Uterus (tissue), 3 donors: ENCODE measurements at regions not wholly inside any gene's neighbourhood (a gene's known extent, or its start where the extent isn't known, plus 50 kb on each side); places are given as distances from the start of the nearest gene placed in this dataset.

ENCODE experiments used
- DNase-seq, 2 donors: peaks; one replicate each; pipeline ENCODE4 v3.0.0-alpha.2; 2019 to 2020
- H3K27ac ChIP-seq, 2 donors: fragments of 200-600 bp; sonication (generic); 1 replicate in 1 of 2; 2 replicates in 1 of 2; pipeline ENCODE4 v1.5.1; 2016 to 2018
- H3K27me3 ChIP-seq, 2 donors: fragments of 200-600 bp; sonication (generic); one replicate each; pipeline ENCODE4 v1.5.1; 2018 to 2019; ENCODE audit warnings: control low read depth in 1 of 2
- H3K36me3 ChIP-seq, 2 donors: fragments of 200-600 bp; sonication (generic); one replicate each; pipeline ENCODE4 v1.5.1; 2019; ENCODE audit warnings: control low read depth in 1 of 2
- H3K4me1 ChIP-seq, 2 donors: fragments of 200-600 bp; sonication (generic); one replicate each; pipeline ENCODE4 v1.5.1; 2018 to 2019; ENCODE audit warnings: control low read depth in 1 of 2
- H3K4me3 ChIP-seq, 2 donors: fragments of 200-600 bp; sonication (generic); 1 replicate in 1 of 2; 2 replicates in 1 of 2; pipeline ENCODE4 v1.5.1; 2018 to 2019; ENCODE audit warnings: mild to moderate bottlenecking in 1 of 2
- H3K9me3 ChIP-seq, 2 donors: fragments of 200-600 bp; sonication (generic); one replicate each; pipeline ENCODE4 v1.5.1; 2019; ENCODE audit warnings: control low read depth in 1 of 2
- POLR2A ChIP-seq, 2 donors: fragments of 450-650 bp; IDR thresholded peaks; one replicate each; pipeline ENCODE4 v1.6.1; 2016; ENCODE audit warnings: antibody characterized with exemption in 2 of 2, mild to moderate bottlenecking in 1 of 2, moderate library complexity in 1 of 2
- intact Hi-C: fragments of 100-400 bp; cut with DNase I; formaldehyde crosslinking; loops from one replicate; pipeline ENCODE4 v1.15.1; 2023; ENCODE audit warnings: low total_unique reads
- TF ChIP-seq, protein P1 (sequence below), 4 experiments: fragments of 200-600 bp in 2 of 4; fragments of 450-650 bp in 2 of 4; sonication (generic) in 2 of 4; IDR thresholded peaks; one replicate each; pipeline ENCODE4 v1.5.1; 2016 to 2019; ENCODE audit warnings: antibody characterized with exemption in 4 of 4, mild to moderate bottlenecking in 2 of 4, moderate library complexity in 1 of 4
- donor health status: DM: yes; HTN: yes; CAD: no.

DNA sequence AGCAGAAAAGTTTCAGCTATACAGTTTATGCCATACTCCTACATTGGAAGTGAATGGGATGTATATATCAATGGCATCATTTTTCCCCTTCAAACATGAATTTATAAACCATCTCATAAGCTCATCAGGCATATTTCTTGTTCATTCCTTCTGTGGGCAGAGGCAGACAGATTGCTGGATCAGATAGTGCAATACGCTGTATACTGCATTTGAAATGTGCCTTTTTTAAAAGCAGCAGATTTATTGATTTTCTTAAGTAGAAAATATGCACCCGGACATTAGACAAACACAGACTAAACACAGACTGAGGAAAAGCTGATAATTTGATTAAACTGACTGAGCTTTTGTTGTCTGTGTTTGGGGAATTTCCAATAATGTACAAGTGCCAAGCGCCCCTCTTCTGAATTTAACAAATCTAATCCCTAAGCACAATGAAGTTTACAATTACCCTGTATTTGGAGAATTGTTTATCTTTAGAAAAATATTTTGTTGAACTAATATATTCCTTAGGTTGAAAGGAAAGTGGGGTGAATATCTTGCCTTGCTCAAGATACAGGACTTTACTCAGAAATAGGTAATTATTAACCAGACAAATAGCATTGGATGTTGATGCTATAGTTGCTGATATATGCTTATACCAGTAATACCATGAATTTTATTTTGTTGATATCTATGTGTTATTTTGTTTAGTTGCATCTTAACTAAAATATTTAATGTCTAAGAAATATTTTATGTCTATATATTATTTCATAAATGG lies 566.6 kb upstream of the MEF2C start:
- Histone ChIP-seq H3K9me3 (no peaks in the 10 kb centered on the region), H3K27ac (no peak overlapping the region), H3K4me3 (no peak overlapping the region), H3K4me1 (no peaks in the 10 kb centered on the region), H3K36me3 (no peaks in the 10 kb centered on the region), H3K27me3 (no peaks in the 10 kb centered on the region)
- intact Hi-C loops: no loop called here
- no peak for DNase-seq
- TF ChIP-seq, protein P1, sequence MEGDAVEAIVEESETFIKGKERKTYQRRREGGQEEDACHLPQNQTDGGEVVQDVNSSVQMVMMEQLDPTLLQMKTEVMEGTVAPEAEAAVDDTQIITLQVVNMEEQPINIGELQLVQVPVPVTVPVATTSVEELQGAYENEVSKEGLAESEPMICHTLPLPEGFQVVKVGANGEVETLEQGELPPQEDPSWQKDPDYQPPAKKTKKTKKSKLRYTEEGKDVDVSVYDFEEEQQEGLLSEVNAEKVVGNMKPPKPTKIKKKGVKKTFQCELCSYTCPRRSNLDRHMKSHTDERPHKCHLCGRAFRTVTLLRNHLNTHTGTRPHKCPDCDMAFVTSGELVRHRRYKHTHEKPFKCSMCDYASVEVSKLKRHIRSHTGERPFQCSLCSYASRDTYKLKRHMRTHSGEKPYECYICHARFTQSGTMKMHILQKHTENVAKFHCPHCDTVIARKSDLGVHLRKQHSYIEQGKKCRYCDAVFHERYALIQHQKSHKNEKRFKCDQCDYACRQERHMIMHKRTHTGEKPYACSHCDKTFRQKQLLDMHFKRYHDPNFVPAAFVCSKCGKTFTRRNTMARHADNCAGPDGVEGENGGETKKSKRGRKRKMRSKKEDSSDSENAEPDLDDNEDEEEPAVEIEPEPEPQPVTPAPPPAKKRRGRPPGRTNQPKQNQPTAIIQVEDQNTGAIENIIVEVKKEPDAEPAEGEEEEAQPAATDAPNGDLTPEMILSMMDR (IDR thresholded peaks at IDR 0.05): no peak
- no peak for TF ChIP-seq POLR2A (IDR thresholded peaks at IDR 0.05)

DNA sequence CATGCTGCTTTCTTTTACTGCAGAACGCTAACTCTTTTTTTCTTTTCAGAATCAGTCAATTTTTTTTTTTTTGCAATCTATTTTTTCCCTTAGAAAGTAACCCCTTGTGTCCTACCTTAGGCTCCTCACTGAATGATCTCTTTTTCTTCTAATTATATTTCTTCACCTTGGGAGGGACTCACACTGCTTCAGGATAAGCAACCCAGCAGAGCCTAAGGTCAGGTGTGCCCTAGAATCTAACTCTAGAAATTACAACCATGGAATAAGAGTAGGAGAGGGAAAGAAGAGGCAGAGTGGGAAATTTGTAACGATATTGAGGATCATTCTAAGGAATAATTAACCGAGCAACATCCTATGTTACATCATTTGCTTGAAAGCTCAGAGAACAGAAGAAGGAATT lies 564.0 kb upstream of the MEF2C start:
- Histone ChIP-seq H3K9me3 (no peaks in the 10 kb centered on the region), H3K27ac (no peak overlapping the region), H3K27me3 (no peaks in the 10 kb centered on the region), H3K4me3 (no peak overlapping the region), H3K36me3 (no peaks in the 10 kb centered on the region), H3K4me1 (no peaks in the 10 kb centered on the region)
- TF ChIP-seq POLR2A (IDR thresholded peaks at IDR 0.05): no peak
- TF ChIP-seq, protein P1 (IDR thresholded peaks at IDR 0.05): no peak
- no peak for DNase-seq
- intact Hi-C loops: no loop called here

DNA sequence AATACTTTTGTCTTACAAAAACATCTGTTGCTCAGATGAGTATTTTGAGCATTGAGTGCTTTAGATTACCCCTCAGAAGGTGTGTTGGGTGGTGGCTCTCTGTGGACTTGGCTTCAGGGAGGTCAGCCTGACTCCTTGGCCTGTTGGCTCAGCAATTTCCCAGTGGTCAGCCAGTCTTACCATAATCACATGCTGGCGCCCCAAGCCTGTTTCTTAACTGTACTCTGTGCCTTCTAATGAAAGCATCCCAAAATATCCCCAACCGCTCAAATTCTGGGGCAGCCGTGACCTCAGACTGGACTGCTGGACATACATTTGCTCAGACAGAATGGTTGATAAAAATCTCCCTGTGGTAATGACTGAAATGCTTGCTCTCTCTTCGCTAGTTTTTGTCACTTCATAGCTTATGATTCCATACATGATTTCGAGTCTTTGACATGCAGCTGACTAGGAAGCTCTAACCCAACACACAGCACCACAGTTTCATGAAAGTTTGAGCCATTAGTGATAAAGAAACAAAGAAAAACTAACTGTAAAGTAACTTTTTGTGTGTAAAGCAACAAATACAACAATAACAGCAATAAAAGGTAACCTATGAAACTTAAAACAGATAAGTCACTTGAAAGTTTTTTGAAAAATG lies 562.2 kb upstream of the MEF2C start:
- no peak for DNase-seq
- Histone ChIP-seq H3K4me1 (no peaks in the 10 kb centered on the region), H3K4me3 (no peak overlapping the region), H3K36me3 (no peaks in the 10 kb centered on the region), H3K27ac (no peak overlapping the region), H3K9me3 (no peaks in the 10 kb centered on the region), H3K27me3 (no peaks in the 10 kb centered on the region)
- TF ChIP-seq, protein P1 (IDR thresholded peaks at IDR 0.05): no peak
- TF ChIP-seq POLR2A (IDR thresholded peaks at IDR 0.05): no peak
- intact Hi-C loops: no loop called here

DNA sequence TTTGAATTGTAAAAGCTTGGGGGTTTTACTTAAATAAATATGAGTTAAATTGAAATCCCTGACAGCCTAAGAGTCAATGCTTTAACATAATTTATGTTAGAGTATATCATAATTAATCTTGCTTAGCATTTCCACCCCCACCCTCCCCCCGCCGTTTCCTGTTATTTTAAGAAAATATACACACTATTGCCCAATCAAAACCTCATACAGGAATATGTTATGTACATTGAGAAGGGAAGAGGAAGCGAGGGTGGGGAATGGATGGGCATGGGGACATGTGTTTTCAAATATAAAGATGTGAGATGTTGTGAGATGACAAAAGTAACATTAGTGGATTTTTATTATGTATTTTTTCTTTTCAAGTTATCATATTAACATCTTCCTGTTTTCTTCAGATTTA lies 561.1 kb upstream of the MEF2C start:
- no peak overlapping the region for H3K4me3 ChIP-seq
- H3K27ac ChIP-seq: no peak overlapping the region
- no peak for TF ChIP-seq POLR2A (IDR thresholded peaks at IDR 0.05)
- H3K27me3 ChIP-seq: no peaks in the 10 kb centered on the region
- intact Hi-C loops: no loop called here
- no peaks in the 10 kb centered on the region for H3K36me3 ChIP-seq
- H3K4me1 ChIP-seq: no peaks in the 10 kb centered on the region
- H3K9me3 ChIP-seq: no peaks in the 10 kb centered on the region
- no peak for DNase-seq

DNA sequence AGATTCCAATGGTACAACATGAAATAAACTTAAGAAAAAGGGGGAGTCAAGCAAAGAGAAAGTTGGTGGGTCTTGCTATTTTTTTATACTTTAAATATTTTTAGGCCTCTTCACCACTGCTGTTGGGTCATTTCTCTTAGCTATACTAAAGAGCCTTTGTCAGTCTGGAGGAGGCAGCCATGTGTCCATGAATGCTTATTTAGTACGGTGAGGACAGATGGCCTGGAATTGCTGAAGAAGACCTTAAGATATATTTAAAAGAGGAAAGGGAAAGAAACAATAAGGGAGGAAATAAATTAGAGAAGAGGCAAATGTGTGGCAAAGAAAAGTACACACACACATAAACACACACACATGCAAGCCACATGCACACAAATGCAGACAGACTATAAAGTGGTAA lies 560.5 kb upstream of the MEF2C start:
- no peaks in the 10 kb centered on the region for H3K9me3 ChIP-seq
- H3K4me3 ChIP-seq: no peak overlapping the region
- H3K36me3 ChIP-seq: no peaks in the 10 kb centered on the region
- intact Hi-C loops: no loop called here
- TF ChIP-seq, protein P1 (IDR thresholded peaks at IDR 0.05): no peak
- no peak for TF ChIP-seq POLR2A (IDR thresholded peaks at IDR 0.05)
- no peaks in the 10 kb centered on the region for H3K4me1 ChIP-seq
- no peak for DNase-seq
- no peak overlapping the region for H3K27ac ChIP-seq
- no peaks in the 10 kb centered on the region for H3K27me3 ChIP-seq
